GM18502 (cell line): ENCODE measurements at regions not wholly inside any gene's neighbourhood (a gene's known extent, or its start where the extent isn't known, plus 50 kb on each side); places are given as distances from the start of the nearest gene placed in this dataset.

Experiments used
- ATAC-seq: cut with Tn5 transposase; IDR thresholded peaks from one replicate; pipeline ENCODE4 v1.9.1; 2021; ENCODE audit warnings: mild to moderate bottlenecking; ENCODE audit not compliant: unreplicated experiment, poor library complexity

- no peak for ATAC-seq
Observed at GRCh38 chr9:73539881-73540390, 388.3 kb downstream of the ANXA1 start.

DNA sequence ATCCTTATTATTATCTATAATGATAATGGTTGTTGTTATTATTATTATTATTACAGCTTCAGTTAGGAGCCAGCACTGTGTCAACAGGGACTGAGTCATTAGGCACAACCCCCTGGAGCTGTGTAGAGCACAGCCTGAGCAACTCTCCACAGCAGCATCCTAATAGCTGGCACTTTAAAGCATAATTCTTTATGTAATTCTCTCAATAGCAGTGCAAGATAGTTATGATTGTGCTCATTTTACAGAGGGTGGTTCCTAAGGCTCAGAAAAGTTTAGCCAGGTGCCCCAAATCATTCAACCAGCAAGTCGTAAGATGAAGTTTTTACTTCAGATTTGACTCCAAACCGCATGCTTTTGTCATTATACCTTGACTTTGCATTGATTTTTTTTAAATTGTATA lies 390.3 kb downstream of the ANXA1 start:
- no peak for ATAC-seq

- ATAC-seq, result no peak
Observed at GRCh38 chr9:73543727-73544126, 392.1 kb downstream of the ANXA1 start.

- ATAC-seq, result no peak
Observed at GRCh38 chr9:73548201-73548600, 396.5 kb downstream of the ANXA1 start.

GRCh38 chr9:73549991-73550390 lies 398.3 kb downstream of the ANXA1 start:
- ATAC-seq, result no peak

- no peak for ATAC-seq
Observed at GRCh38 chr9:73553295-73553694, 401.6 kb downstream of the ANXA1 start.

DNA sequence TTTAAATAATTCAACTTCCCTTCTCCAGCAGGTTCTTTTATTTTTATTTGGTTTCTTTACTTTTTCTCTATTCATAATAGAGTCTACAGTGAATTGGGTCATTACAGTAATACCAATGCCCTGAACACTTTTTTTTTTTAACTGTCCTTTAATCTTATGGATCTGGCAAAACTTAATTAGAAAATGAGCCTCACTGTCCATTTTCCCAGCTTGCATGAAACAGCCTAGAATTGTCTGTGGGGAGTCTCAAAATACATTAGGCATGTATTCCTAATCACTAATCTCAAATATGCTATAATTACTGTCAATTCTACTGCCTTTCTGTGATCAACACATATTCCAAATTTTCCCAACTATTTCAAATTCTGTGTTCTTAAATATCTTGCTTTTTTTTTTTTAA lies 406.8 kb downstream of the ANXA1 start:
- ATAC-seq, result no peak

- no peak for ATAC-seq
Observed at GRCh38 chr9:73565026-73565425, 413.4 kb downstream of the ANXA1 start.

- ATAC-seq, result peak; percentile 68
Observed at GRCh38 chr9:73565833-73566465, 414.3 kb downstream of the ANXA1 start.

- ATAC-seq, result no peak
Observed at GRCh38 chr9:73566627-73567026, 415.0 kb downstream of the ANXA1 start.

GRCh38 chr9:73573235-73573634 lies 421.6 kb downstream of the ANXA1 start:
- ATAC-seq, result no peak

DNA sequence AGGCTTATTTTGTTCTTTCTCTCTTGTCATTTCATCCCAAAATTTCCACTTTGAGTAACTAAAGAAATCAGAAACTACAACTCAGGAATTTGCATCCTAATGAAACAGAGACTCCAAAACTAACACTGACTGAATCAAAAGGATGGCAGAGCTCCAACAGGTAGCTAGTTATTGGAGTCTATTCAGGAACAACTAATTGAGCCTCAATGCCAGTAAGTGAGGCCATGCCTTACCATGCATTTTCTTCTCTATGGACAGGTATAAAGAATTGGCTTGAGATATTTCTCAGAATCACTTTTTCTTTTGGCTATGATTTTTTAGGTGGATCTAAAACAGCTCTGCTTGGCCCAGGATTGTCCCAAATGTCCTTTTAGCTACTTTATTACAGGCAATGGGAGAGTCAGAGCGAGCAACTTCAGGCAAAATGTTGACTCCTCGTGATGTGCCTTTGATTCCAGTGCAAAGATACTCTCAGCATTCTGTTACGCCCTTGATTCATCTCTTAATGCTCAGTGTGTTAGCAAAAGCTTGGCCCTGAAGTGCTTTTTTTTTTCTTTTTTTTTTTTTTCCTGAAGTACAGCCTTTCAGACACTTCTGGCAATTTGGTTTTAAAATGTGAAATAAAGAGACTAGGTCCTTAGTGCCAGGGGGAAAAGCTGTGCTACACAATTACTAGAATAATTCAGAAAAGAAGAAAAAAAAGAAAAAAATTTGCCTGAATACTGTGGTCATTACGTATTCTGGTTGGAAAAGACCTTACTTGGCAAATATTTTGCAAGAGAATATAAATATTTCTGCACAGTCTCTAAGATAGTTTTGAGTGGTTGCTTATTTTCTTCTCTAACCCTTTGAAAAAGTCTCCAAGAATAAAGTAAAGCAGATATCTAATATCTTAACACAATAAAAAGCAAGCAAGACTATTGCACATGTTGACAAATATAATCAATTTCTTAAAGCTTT lies 423.7 kb downstream of the ANXA1 start:
- no peak for ATAC-seq

- no peak for ATAC-seq
Observed at GRCh38 chr9:73577848-73578247, 426.2 kb downstream of the ANXA1 start.

GRCh38 chr9:73579823-73580222 lies 428.2 kb downstream of the ANXA1 start:
- no peak for ATAC-seq

DNA sequence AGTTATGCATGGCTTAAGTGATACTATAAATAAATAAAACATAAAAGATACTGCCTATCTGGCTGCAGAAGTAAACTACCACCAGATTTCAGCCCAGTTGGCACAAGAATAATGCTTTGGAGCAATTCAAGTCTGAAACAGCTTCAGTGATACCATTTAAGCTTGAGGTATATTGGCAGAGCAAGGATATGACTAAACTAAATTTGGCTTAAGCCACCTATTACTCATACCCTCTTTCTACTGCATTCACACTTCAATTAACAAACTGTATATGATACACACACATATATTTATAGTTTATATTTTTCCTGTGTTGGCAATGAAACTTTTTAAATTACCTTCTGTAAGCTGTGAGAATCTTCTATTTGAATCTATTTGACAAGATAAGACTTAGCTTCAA lies 431.9 kb downstream of the ANXA1 start:
- ATAC-seq, result no peak

DNA sequence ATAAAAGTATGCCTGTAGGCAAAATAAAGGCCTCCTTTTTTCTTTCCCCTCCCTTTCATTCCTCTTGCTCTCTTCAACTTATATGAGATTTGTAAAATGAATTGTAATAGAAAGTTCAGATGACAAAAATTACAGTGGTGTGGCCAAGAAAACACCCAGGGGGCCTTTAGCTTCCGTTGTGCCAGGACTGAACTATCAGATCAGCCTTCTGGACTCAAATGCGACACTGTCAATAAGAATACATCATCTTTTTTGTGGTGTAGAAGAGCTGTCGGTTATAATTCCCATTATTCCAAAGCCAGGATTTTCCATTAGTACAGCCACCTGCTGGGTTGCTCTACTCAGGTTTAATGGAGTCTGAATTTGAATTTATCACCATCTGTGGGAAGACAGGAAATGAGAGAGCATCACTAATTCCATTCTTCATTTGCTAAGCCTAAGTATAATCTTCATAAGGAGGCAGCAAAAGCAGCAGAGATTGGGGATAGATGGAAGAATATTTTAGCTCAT lies 443.4 kb downstream of the ANXA1 start:
- no peak for ATAC-seq

- no peak for ATAC-seq
Observed at GRCh38 chr9:73596321-73596720, 444.7 kb downstream of the ANXA1 start.

- no peak for ATAC-seq
Observed at GRCh38 chr9:73597039-73597438, 445.4 kb downstream of the ANXA1 start.

GRCh38 chr9:73597771-73598170 lies 446.1 kb downstream of the ANXA1 start:
- no peak for ATAC-seq

DNA sequence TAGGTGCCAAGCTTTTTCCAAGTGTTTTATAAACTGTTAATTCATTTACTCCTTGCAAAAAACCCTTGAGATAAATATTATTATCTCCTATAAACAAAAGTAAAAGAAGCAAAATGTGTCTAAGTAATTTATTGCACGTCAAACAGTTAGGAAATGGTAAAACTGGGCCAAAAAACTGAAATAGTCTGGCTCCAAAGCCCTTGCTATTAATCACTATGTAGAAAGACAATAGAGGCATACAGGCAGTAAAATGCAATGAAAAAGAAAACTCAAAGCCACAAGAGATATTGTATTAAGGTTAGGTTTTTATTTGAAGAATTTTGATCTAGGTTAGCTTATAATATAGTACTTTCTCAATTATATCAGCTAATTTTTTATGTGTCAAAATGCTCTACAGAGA lies 457.7 kb downstream of the ANXA1 start:
- no peak for ATAC-seq

DNA sequence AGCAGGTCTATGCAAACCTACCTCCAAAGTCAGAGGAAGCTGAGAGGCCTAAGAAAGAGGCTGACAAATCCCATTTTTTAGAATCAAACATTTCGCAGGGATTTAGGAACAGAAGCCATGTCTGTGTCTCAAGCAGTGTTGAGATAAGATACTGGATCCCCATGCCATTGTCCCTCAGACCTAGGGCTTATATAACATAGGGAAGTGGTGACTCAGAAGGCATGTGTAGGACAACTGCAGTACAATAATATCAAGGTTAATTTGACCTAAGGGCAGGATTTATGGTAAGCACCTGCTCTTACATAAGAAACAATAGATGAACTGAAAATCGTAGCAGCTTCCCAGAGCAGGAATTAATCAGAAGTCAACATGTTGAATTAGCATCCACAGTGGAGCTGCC lies 459.4 kb downstream of the ANXA1 start:
- ATAC-seq, result no peak
